GM23338 (cell line): ENCODE measurements at regions not wholly inside any gene's neighbourhood (a gene's known extent, or its start where the extent isn't known, plus 50 kb on each side); places are given as distances from the start of the nearest gene placed in this dataset.

Experiments used
- ATAC-seq: fragments of 200-7000 bp; cut with Tn5 transposase; 3 replicates; pipeline ENCODE4 v1.9.1; 2020
- DNase-seq: peaks from one replicate; pipeline ENCODE4 v3.0.0-alpha.2; 2015; ENCODE audit warnings: low spot score
- H2AFZ ChIP-seq: fragments of 200-600 bp; sonication (generic); 2 replicates; pipeline ENCODE4 v1.8.0; 2016; ENCODE audit warnings: antibody characterized with exemption, mild to moderate bottlenecking, moderate library complexity
- H3F3A ChIP-seq: fragments of 200-600 bp; sonication (generic); replicated peaks from 2 replicates; pipeline ENCODE4 v1.8.0; 2017; ENCODE audit warnings: antibody characterized with exemption, mixed run types, low read depth
- H3K27ac ChIP-seq: fragments of 200-600 bp; sonication (generic); 2 replicates; pipeline ENCODE4 v1.6.1; 2016; ENCODE audit warnings: low read depth
- H3K27me3 ChIP-seq: fragments of 200-600 bp; sonication (generic); 2 replicates; pipeline ENCODE4 v1.8.0; 2016; ENCODE audit warnings: mild to moderate bottlenecking, mixed run types, moderate library complexity; ENCODE audit not compliant: insufficient read depth
- H3K36me3 ChIP-seq: fragments of 200-600 bp; sonication (generic); 2 replicates; pipeline ENCODE4 v1.8.0; 2016; ENCODE audit warnings: mild to moderate bottlenecking; ENCODE audit not compliant: insufficient read depth
- H3K4me1 ChIP-seq: fragments of 200-600 bp; sonication (generic); 2 replicates; pipeline ENCODE4 v1.8.0; 2016; ENCODE audit warnings: mild to moderate bottlenecking, moderate library complexity; ENCODE audit not compliant: insufficient read depth
- H3K4me2 ChIP-seq: fragments of 200-600 bp; sonication (generic); 2 replicates; pipeline ENCODE4 v1.7.1; 2017; ENCODE audit warnings: mixed run types
- H3K4me3 ChIP-seq: fragments of 200-600 bp; sonication (generic); 2 replicates; pipeline ENCODE4 v1.6.1; 2016; ENCODE audit warnings: mixed run types
- H3K79me2 ChIP-seq: fragments of 200-600 bp; sonication (generic); replicated peaks from 2 replicates; pipeline ENCODE4 v1.8.0; 2017; ENCODE audit warnings: mild to moderate bottlenecking; ENCODE audit not compliant: insufficient read depth
- H3K9me2 ChIP-seq: fragments of 200-600 bp; sonication (generic); 2 replicates; pipeline ENCODE4 v1.8.0; 2017; ENCODE audit not compliant: insufficient read depth
- H4K20me1 ChIP-seq: fragments of 200-600 bp; sonication (generic); replicated peaks from 2 replicates; pipeline ENCODE4 v1.8.0; 2017; ENCODE audit warnings: mild to moderate bottlenecking; ENCODE audit not compliant: insufficient read depth
- H3K27ac Mint-ChIP-seq: 2 replicates; pipeline ENCODE4 v1.8.0; 2020; ENCODE audit warnings: inconsistent platforms, mild to moderate bottlenecking, moderate library complexity, mixed read lengths
- H3K27me3 Mint-ChIP-seq: 3 replicates; pipeline ENCODE4 v1.8.0; 2022; ENCODE audit warnings: low read depth, mild to moderate bottlenecking, moderate library complexity, mixed read lengths, inconsistent platforms; ENCODE audit not compliant: insufficient read depth, poor library complexity
- H3K36me3 Mint-ChIP-seq: 3 replicates; pipeline ENCODE4 v1.8.0; 2021; ENCODE audit warnings: low read depth, mild to moderate bottlenecking, inconsistent platforms, moderate library complexity, mixed read lengths
- H3K4me1 Mint-ChIP-seq: 3 replicates; pipeline ENCODE4 v1.8.0; 2020; ENCODE audit warnings: mild to moderate bottlenecking, inconsistent platforms, mixed read lengths
- H3K4me3 Mint-ChIP-seq: 3 replicates; pipeline ENCODE4 v1.8.0; 2021; ENCODE audit warnings: moderate library complexity, mild to moderate bottlenecking, inconsistent platforms, mixed read lengths
- H3K9me3 Mint-ChIP-seq: 3 replicates; pipeline ENCODE4 v1.8.0; 2020; ENCODE audit warnings: moderate library complexity, mild to moderate bottlenecking, inconsistent platforms, mixed read lengths
- CREB1 ChIP-seq: fragments of 250-450 bp; sonication (Bioruptor Pico); IDR thresholded peaks from 2 replicates; pipeline ENCODE4 v1.5.0; 2020; ENCODE audit warnings: low read depth, mild to moderate bottlenecking, moderate library complexity
- CTCF ChIP-seq, 2 experiments: fragments of 200-600 bp in 1 of 2; sonication (generic) in 1 of 2; conservative IDR thresholded peaks; 2 replicates each; pipeline versions ENCODE4 v1.5.1 to v1.6.1; 2016 to 2017; ENCODE audit warnings: antibody characterized with exemption in 2 of 2, low read depth in 2 of 2, mild to moderate bottlenecking in 2 of 2, moderate library complexity in 1 of 2
- ETS1 ChIP-seq: IDR thresholded peaks from 2 replicates; pipeline ENCODE4 v1.6.1; 2016; ENCODE audit warnings: antibody characterized with exemption
- EZH2 ChIP-seq: fragments of 200-600 bp; sonication (generic); IDR thresholded peaks from one replicate; pipeline ENCODE4 v1.8.0; 2017; ENCODE audit warnings: antibody characterized with exemption, mild to moderate bottlenecking, low read depth; ENCODE audit not compliant: unreplicated experiment
- EZH2phosphoT487 ChIP-seq: fragments of 200-600 bp; sonication (generic); IDR thresholded peaks from one replicate; pipeline ENCODE4 v1.8.1; 2018; ENCODE audit warnings: antibody characterized with exemption; ENCODE audit not compliant: unreplicated experiment
- JUNB ChIP-seq: IDR thresholded peaks from one replicate; pipeline ENCODE4 v1.6.1; 2016; ENCODE audit warnings: antibody characterized with exemption; ENCODE audit not compliant: unreplicated experiment
- NANOG ChIP-seq: IDR thresholded peaks from 2 replicates; pipeline ENCODE4 v1.6.1; 2016; ENCODE audit warnings: antibody characterized with exemption, borderline replicate concordance
- POLR2AphosphoS5 ChIP-seq: IDR thresholded peaks from 2 replicates; pipeline ENCODE4 v1.6.1; 2016; ENCODE audit warnings: antibody characterized with exemption, low read depth
- REST ChIP-seq: IDR thresholded peaks from one replicate; pipeline ENCODE4 v1.6.1; 2018; ENCODE audit warnings: antibody characterized with exemption; ENCODE audit not compliant: unreplicated experiment
- ZNF114 ChIP-seq: fragments of 250-450 bp; sonication (Bioruptor Pico); IDR thresholded peaks from 2 replicates; pipeline ENCODE4 v1.5.0; 2020; ENCODE audit warnings: mild to moderate bottlenecking, moderate library complexity
- ZNF331 ChIP-seq: fragments of 250-450 bp; sonication (Bioruptor Pico); IDR thresholded peaks from 2 replicates; pipeline ENCODE4 v1.5.0; 2020; ENCODE audit warnings: low read depth, mild to moderate bottlenecking, moderate library complexity

GRCh38 chr3:104245981-104246380 lies 1120.7 kb upstream of the ALCAM start:
- Histone ChIP-seq H3K36me3 (no peaks in the 10 kb centered on the region), H3K4me3 (no peak overlapping the region), H3K27me3 (no peaks in the 10 kb centered on the region), H3K4me2 (no peak overlapping the region), H3K4me1 (peaks cover 4% of the 10 kb centered on the region; the same call in 1 of the 2 replicates), H3K27ac (no peak overlapping the region), H3K79me2 (no peaks in the 10 kb centered on the region), H3F3A (no peaks in the 10 kb centered on the region), H2AFZ (peak overlapping the region; percentile 13; the same call in 1 of the 2 replicates), H3K9me2 (no peaks in the 10 kb centered on the region), H4K20me1 (no peaks in the 10 kb centered on the region)
- H3K36me3 Mint-ChIP-seq, result peaks cover 8% of the 10 kb centered on the region
- no peak overlapping the region for H3K4me3 Mint-ChIP-seq
- H3K27me3 Mint-ChIP-seq, result peaks cover 4% of the 10 kb centered on the region
- peaks cover 5% of the 10 kb centered on the region; the same call in 1 of the 3 replicates for H3K4me1 Mint-ChIP-seq
- DNase-seq (no peak), ATAC-seq (no peak)
- no peak overlapping the region for H3K27ac Mint-ChIP-seq
- no peak for TF ChIP-seq NANOG
- no peak for TF ChIP-seq POLR2AphosphoS5
- TF ChIP-seq CREB1 (CRISPR knock-in tag), result no peak
- no peak for TF ChIP-seq ZNF114 (CRISPR knock-in tag)
- H3K9me3 Mint-ChIP-seq, result peaks cover 8% of the 10 kb centered on the region

GRCh38 chr3:104257486-104257885 lies 1109.2 kb upstream of the ALCAM start:
- no peak overlapping the region for H3K4me2 ChIP-seq
- H2AFZ ChIP-seq, result no peak overlapping the region; the same call in 1 of the 2 replicates
- Mint-ChIP-seq H3K4me1 (peaks cover 7% of the 10 kb centered on the region), H3K36me3 (no peaks in the 10 kb centered on the region), H3K27ac (no peak overlapping the region), H3K9me3 (no peaks in the 10 kb centered on the region), H3K4me3 (no peak overlapping the region), H3K27me3 (no peaks in the 10 kb centered on the region)
- no peak overlapping the region for H3K27ac ChIP-seq
- no peak for ATAC-seq
- no peak for DNase-seq
- H3F3A ChIP-seq, result no peaks in the 10 kb centered on the region
- peaks cover 7% of the 10 kb centered on the region; the same call in 1 of the 2 replicates for H3K4me1 ChIP-seq
- H3K9me2 ChIP-seq, result no peaks in the 10 kb centered on the region
- H3K4me3 ChIP-seq, result no peak overlapping the region
- no peaks in the 10 kb centered on the region for H4K20me1 ChIP-seq
- H3K36me3 ChIP-seq, result no peaks in the 10 kb centered on the region
- no peaks in the 10 kb centered on the region for H3K79me2 ChIP-seq
- no peaks in the 10 kb centered on the region for H3K27me3 ChIP-seq
- TF ChIP-seq REST, result no peak
- TF ChIP-seq ETS1, result no peak
- no peak for TF ChIP-seq EZH2phosphoT487
- TF ChIP-seq CREB1 (CRISPR knock-in tag), result no peak
- TF ChIP-seq JUNB, result no peak
- TF ChIP-seq ZNF114 (CRISPR knock-in tag), result no peak
- no peak for TF ChIP-seq NANOG
- no peak for TF ChIP-seq EZH2
- TF ChIP-seq ZNF331 (CRISPR knock-in tag), result no peak
- TF ChIP-seq CTCF (conservative IDR thresholded peaks at IDR 0.05; ENCODE audit: low read depth in 2 of 2), result no peak
